Thyroid gland (tissue), 4 donors: ENCODE measurements at regions not wholly inside any gene's neighbourhood (a gene's known extent, or its start where the extent isn't known, plus 50 kb on each side); places are given as distances from the start of the nearest gene placed in this dataset.

Experiments
- DNase-seq, 2 donors: peaks; one replicate each; pipeline ENCODE4 v3.0.0-alpha.2; 2019
- H3K27ac ChIP-seq, 3 donors: fragments of 200-600 bp; sonication (generic); 1 replicate in 2 of 3; 2 replicates in 1 of 3; pipeline ENCODE4 v1.5.1; 2016 to 2019; ENCODE audit warnings: mild to moderate bottlenecking in 1 of 3, moderate library complexity in 1 of 3
- H3K27me3 ChIP-seq: fragments of 200-600 bp; sonication (generic); one replicate; pipeline ENCODE4 v1.5.1; 2019
- H3K36me3 ChIP-seq, 2 donors: fragments of 200-600 bp; sonication (generic); one replicate each; pipeline ENCODE4 v1.5.1; 2016 to 2019
- H3K4me1 ChIP-seq, 2 donors: fragments of 200-600 bp; sonication (generic); one replicate each; pipeline ENCODE4 v1.5.1; 2017 to 2019
- H3K4me3 ChIP-seq, 3 donors: fragments of 200-600 bp; sonication (generic); replicated peaks in 1 of 3; 1 replicate in 2 of 3; 2 replicates in 1 of 3; pipeline ENCODE4 v1.5.1; 2016; ENCODE audit warnings: mild to moderate bottlenecking in 1 of 3
- H3K9me3 ChIP-seq: fragments of 200-600 bp; sonication (generic); one replicate; pipeline ENCODE4 v1.5.1; 2017
- POLR2A ChIP-seq, 2 donors: fragments of 450-650 bp; IDR thresholded peaks; one replicate each; pipeline ENCODE4 v1.6.1; 2017; ENCODE audit warnings: antibody characterized with exemption in 2 of 2, mild to moderate bottlenecking in 2 of 2, moderate library complexity in 1 of 2
- WGBS, 2 donors: methylation state at CpG; one replicate each; pipeline ENCODE4 v1.1.5; 2017; 5-methylcytosine and 5-hydroxymethylcytosine counted together
- intact Hi-C: fragments of 100-400 bp; cut with DNase I; formaldehyde crosslinking; loops from one replicate; pipeline ENCODE4 v1.15.1; 2023
- TF ChIP-seq, protein P1 (sequence below), 6 experiments: fragments of 200-600 bp in 3 of 6; fragments of 450-650 bp in 3 of 6; sonication (generic) in 3 of 6; IDR thresholded peaks; one replicate each; pipeline ENCODE4 v1.5.1; 2016 to 2019; ENCODE audit warnings: antibody characterized with exemption in 6 of 6, mild to moderate bottlenecking in 2 of 6, inconsistent platforms in 1 of 6, moderate library complexity in 1 of 6

DNA sequence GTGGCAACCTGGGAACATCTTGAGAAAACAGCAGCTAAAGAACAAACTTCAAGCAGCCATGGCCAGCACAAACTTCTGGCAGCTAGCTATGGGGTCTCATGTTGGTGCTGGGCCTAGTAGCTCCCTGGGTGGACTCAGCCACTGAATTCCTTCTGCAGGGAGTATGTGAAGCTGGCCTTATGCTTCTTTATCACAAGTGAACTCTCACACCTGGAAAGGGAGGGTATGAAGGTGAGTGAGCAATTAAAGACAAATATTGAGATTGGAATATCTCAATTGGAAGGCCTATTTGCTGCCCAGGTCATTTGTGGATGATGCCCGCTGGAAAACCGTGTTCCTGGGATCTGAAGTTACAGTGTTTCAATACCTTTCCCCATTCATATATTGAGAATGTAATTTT lies 153.3 kb upstream of the RPS6KA3 start:
- TF ChIP-seq, protein P1, sequence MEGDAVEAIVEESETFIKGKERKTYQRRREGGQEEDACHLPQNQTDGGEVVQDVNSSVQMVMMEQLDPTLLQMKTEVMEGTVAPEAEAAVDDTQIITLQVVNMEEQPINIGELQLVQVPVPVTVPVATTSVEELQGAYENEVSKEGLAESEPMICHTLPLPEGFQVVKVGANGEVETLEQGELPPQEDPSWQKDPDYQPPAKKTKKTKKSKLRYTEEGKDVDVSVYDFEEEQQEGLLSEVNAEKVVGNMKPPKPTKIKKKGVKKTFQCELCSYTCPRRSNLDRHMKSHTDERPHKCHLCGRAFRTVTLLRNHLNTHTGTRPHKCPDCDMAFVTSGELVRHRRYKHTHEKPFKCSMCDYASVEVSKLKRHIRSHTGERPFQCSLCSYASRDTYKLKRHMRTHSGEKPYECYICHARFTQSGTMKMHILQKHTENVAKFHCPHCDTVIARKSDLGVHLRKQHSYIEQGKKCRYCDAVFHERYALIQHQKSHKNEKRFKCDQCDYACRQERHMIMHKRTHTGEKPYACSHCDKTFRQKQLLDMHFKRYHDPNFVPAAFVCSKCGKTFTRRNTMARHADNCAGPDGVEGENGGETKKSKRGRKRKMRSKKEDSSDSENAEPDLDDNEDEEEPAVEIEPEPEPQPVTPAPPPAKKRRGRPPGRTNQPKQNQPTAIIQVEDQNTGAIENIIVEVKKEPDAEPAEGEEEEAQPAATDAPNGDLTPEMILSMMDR (IDR thresholded peaks at IDR 0.05): no peak
- no peak for TF ChIP-seq POLR2A (IDR thresholded peaks at IDR 0.05)
- WGBS, 2 donors: 96 to 100% methylated on average over 2 of the region's 2 CpGs
- no peaks in the 10 kb centered on the region for H3K36me3 ChIP-seq
- intact Hi-C loops: no loop called here
- H3K9me3 ChIP-seq: no peaks in the 10 kb centered on the region
- H3K27me3 ChIP-seq: no peaks in the 10 kb centered on the region
- H3K4me1 ChIP-seq: no peaks in the 10 kb centered on the region
- DNase-seq: no peak
- no peak overlapping the region for H3K4me3 ChIP-seq
- H3K27ac ChIP-seq: no peak overlapping the region

DNA sequence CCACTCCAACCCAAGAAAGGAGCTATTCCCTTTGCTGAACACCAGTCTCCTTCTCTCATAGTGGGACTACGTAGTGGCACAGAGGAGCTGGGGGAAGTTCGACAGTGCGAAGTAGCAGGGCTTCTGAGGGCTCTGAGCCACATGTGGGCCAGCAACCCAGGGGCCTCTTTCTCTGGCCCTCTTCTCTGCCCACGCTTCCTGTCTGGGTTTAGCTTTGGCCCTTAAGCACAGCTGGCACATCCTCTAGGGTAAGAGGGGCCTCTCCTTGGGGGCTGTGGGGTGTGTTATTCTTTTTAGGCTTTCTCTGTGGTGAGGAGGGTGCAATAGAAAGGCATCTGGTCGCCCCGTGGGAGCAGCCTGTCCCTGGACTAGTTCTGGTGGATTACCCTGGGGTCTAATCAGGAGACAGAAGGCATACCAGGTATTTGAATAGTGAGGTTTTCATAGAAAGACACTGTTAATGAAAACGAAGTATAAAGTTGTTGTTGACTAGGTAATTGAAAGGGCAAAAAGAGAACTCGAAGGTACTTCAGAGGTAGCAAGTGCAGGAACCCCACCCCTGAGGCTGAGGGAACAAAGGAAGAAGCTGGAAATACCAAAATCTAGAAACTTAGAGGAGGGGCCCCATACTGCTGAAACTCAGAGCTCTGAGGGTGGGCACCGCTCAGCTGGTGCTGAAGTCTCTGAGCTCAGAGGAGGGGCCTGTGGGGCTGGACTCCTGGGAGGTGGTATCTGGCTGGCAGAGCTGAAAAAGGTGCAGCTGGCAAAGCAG lies 151.9 kb upstream of the RPS6KA3 start:
- no peaks in the 10 kb centered on the region for H3K27me3 ChIP-seq
- no peaks in the 10 kb centered on the region for H3K36me3 ChIP-seq
- DNase-seq: no peak
- H3K27ac ChIP-seq: no peak overlapping the region
- no peaks in the 10 kb centered on the region for H3K4me1 ChIP-seq
- 63 to 65% methylated on average over 7 to 9 of the region's 9 CpGs for whole genome bisulfite sequencing, 2 donors
- TF ChIP-seq, protein P1 (IDR thresholded peaks at IDR 0.05): no peak
- no peak for TF ChIP-seq POLR2A (IDR thresholded peaks at IDR 0.05)
- no peaks in the 10 kb centered on the region for H3K9me3 ChIP-seq
- intact Hi-C loops: no loop called here
- H3K4me3 ChIP-seq: no peak overlapping the region

DNA sequence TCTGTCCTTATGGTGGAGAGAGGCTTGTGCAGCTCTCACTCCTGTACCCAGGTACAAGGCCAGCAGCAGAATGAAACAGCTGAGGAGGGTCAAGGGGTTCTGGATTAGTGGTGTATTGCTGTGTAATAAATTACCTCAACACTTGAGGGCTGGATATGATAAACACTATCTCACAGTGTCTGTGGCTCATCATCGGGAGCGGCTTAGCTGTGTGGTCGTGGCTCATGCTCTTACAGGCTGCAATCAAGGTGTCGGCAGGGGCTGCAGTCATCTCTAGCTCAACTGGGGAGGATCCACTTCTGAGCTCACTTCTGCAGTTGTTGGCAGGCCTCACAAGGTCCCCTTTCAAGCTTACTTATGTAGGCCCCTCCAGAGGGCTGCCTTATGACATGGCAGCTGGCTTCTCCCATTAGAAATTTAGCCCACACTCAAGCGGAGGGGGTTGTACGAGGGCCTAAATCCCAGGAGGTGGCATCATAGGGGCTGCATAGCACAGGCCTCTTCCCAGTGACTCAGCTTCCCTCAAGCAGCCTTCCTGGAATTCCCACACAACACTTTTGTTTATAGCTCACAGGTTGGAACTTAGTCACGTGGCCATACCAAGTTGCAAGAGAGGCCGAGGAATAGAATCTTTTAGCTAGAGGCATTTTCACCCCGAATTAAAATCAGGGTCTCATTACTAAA lies 148.2 kb upstream of the RPS6KA3 start:
- intact Hi-C loops: no loop called here
- Histone ChIP-seq H3K27ac (no peak overlapping the region), H3K27me3 (no peaks in the 10 kb centered on the region), H3K36me3 (no peaks in the 10 kb centered on the region), H3K9me3 (no peaks in the 10 kb centered on the region), H3K4me1 (no peaks in the 10 kb centered on the region), H3K4me3 (no peak overlapping the region)
- no peak for DNase-seq
- WGBS, 2 donors: 87 to 96% methylated on average over 3 to 6 of the region's 9 CpGs
- no peak for TF ChIP-seq POLR2A (IDR thresholded peaks at IDR 0.05)
- TF ChIP-seq, protein P1 (IDR thresholded peaks at IDR 0.05): no peak

DNA sequence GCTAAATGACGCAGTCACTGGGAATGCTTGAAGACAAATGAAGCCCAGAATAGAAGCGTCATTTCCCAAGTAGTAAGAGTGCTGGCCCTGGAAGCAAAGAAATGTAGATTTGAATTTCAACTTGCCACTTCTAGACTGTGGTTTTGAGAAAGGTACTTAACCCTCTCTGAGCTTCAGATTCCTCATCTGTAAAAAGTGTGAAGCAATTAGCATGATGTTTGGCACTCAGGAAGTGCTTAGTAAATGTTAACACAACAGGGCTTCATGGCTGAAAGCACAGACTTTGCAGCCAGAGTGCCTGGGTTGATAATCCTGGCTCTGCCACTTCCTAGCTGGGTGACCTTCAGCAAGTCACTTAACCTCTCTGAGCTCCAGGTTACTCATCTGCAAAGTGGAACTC lies 147.4 kb upstream of the RPS6KA3 start:
- Histone ChIP-seq H3K27ac (no peak overlapping the region), H3K36me3 (no peaks in the 10 kb centered on the region), H3K4me3 (no peak overlapping the region), H3K4me1 (no peaks in the 10 kb centered on the region), H3K27me3 (no peaks in the 10 kb centered on the region), H3K9me3 (no peaks in the 10 kb centered on the region)
- intact Hi-C loops: no loop called here
- WGBS, 2 donors: 78 to 95% methylated on average over 2 of the region's 2 CpGs
- no peak for TF ChIP-seq POLR2A (IDR thresholded peaks at IDR 0.05)
- TF ChIP-seq, protein P1 (IDR thresholded peaks at IDR 0.05): no peak
- no peak for DNase-seq

DNA sequence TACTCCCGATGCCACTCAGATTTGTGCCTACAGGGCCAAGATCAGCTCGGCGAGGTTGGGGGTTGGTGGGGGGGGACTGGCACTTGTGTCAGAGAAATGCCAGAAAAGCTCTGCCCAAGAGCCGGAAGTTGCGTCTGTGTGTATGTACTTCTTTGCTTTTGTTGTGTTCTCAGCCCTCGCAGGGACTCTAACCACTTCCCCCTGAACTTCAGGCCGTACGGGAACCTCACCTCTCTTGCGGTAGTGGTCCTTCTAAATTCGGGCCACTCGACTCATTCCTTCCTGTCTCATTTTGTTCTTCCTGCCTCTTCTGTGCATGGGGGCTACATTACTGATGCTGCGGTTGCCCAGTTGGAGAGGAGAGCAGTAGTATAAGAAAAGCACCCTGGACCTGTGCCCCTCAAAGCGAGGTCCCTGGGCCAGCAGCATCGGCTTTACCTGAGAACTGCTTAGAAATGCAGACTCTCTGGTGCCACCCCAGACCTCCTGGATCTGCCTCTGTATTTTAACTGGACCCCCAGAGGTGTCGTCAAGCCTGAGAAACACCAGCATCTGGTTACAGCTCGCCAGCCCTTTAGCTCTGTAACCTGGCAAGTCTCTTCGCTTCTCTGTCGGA lies 146.3 kb upstream of the RPS6KA3 start:
- Histone ChIP-seq H3K36me3 (no peaks in the 10 kb centered on the region), H3K9me3 (no peaks in the 10 kb centered on the region), H3K27ac (no peak overlapping the region), H3K4me1 (no peaks in the 10 kb centered on the region), H3K4me3 (no peak overlapping the region), H3K27me3 (no peaks in the 10 kb centered on the region)
- TF ChIP-seq POLR2A (IDR thresholded peaks at IDR 0.05): no peak
- TF ChIP-seq, protein P1 (IDR thresholded peaks at IDR 0.05): no peak
- peak in 1 of 2 donors; percentile 1 for DNase-seq
- WGBS, 2 donors: 85 to 88% methylated on average over 12 to 18 of the region's 18 CpGs
- intact Hi-C loops: no loop called here
